ENCODE measurements at regions not wholly inside any gene's neighbourhood (a gene's known extent, or its start where the extent isn't known, plus 50 kb on each side); places are given as distances from the start of the nearest gene placed in this dataset.

- intact Hi-C loops (cut with DNase I; ENCODE audit: low total_unique reads) = no loop called here
- H3K4me3 ChIP-seq (ENCODE audit: low read depth, poor library complexity, severe bottlenecking) = no peak overlapping the region
- no peak for DNase-seq (ENCODE audit: low spot score in 2 of 2)
- TF ChIP-seq CTCF (IDR thresholded peaks at IDR 0.05) (no peak), POLR2A (IDR thresholded peaks at IDR 0.05) (no peak)
- WGBS, 2 donors = 70 to 73% methylated on average over 1 of the region's 1 CpG
These were observed 332.8 kb upstream of the FSHR start for GRCh38 chr2:49487139-49487538.

- no peak for DNase-seq (ENCODE audit: low spot score in 2 of 2)
- TF ChIP-seq POLR2A (IDR thresholded peaks at IDR 0.05) = no peak
- no peak for TF ChIP-seq CTCF (IDR thresholded peaks at IDR 0.05)
- 65 to 84% methylated on average over 1 of the region's 1 CpG for WGBS, 2 donors
- H3K4me3 ChIP-seq (ENCODE audit: low read depth, poor library complexity, severe bottlenecking) = no peak overlapping the region
- intact Hi-C loops (cut with DNase I; ENCODE audit: low total_unique reads) = no loop called here
These were observed 326.2 kb upstream of the FSHR start for GRCh38 chr2:49480520-49480919.

GRCh38 chr2:49465157-49465831 lies 311.0 kb upstream of the FSHR start:
- TF ChIP-seq POLR2A (IDR thresholded peaks at IDR 0.05) (no peak), CTCF (IDR thresholded peaks at IDR 0.05) (no peak)
- WGBS, 2 donors = 84 to 86% methylated on average over 1 of the region's 1 CpG
- H3K4me3 ChIP-seq (ENCODE audit: low read depth, poor library complexity, severe bottlenecking) = no peak overlapping the region
- DNase-seq (ENCODE audit: low spot score in 2 of 2) = no peak
- intact Hi-C loops (cut with DNase I; ENCODE audit: low total_unique reads) = no loop called here

- TF ChIP-seq POLR2A (IDR thresholded peaks at IDR 0.05) = no peak
- WGBS, 2 donors = 83 to 86% methylated on average over 3 of the region's 3 CpGs
- intact Hi-C loops (cut with DNase I; ENCODE audit: low total_unique reads) = no loop called here
- DNase-seq (ENCODE audit: low spot score in 2 of 2) = no peak
- no peak overlapping the region for H3K4me3 ChIP-seq (ENCODE audit: low read depth, poor library complexity, severe bottlenecking)
These were observed 305.1 kb upstream of the FSHR start for GRCh38 chr2:49459314-49459993.

- no peak overlapping the region for H3K4me3 ChIP-seq (ENCODE audit: low read depth, poor library complexity, severe bottlenecking)
- WGBS, 2 donors = 82 to 84% methylated on average over 3 of the region's 3 CpGs
- TF ChIP-seq POLR2A (IDR thresholded peaks at IDR 0.05) (no peak), CTCF (IDR thresholded peaks at IDR 0.05) (no peak)
- intact Hi-C loops (cut with DNase I; ENCODE audit: low total_unique reads) = no loop called here
- DNase-seq (ENCODE audit: low spot score in 2 of 2) = no peak
These were observed 289.7 kb upstream of the FSHR start for GRCh38 chr2:49444005-49444404.

- no peak for DNase-seq (ENCODE audit: low spot score in 2 of 2)
- intact Hi-C loops (cut with DNase I; ENCODE audit: low total_unique reads) = no loop called here
- no peak overlapping the region for H3K4me3 ChIP-seq (ENCODE audit: low read depth, poor library complexity, severe bottlenecking)
- 70 to 82% methylated on average over 4 of the region's 4 CpGs for WGBS, 2 donors
- TF ChIP-seq CTCF (IDR thresholded peaks at IDR 0.05) = no peak
- no peak for TF ChIP-seq POLR2A (IDR thresholded peaks at IDR 0.05)
These were observed 272.7 kb upstream of the FSHR start for GRCh38 chr2:49426996-49427395.
